WI38 (cell line): ENCODE measurements at regions not wholly inside any gene's neighbourhood (a gene's known extent, or its start where the extent isn't known, plus 50 kb on each side); places are given as distances from the start of the nearest gene placed in this dataset.

Experiments used
- H3K4me3 ChIP-seq: 2 replicates; pipeline ENCODE4 v1.5.1; 2011; ENCODE audit warnings: low read depth, mild to moderate bottlenecking, control low read depth, low read length
- TF ChIP-seq, protein P1 (sequence below): IDR thresholded peaks from 2 replicates; pipeline ENCODE4 v1.5.1; 2012; ENCODE audit warnings: low read depth, mild to moderate bottlenecking, control low read depth, low read length

DNA sequence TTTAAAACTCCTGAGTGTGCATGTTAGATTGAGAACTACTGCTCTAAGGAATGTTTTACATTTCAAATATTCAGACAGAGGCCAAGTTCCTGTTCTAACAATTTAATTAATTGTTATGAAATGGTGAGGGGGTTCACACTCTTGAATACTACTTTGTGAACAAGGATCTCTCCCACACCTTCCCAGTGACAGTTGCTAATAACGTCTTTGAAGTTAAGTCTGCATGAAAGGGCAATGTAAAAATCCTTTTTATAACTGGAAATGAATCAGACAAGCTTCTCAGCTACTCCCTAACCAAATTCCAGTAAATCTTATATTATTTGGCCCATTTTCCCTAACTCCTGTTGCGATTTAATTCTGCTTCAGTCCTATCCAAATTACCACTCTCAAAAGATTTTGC is 828.5 kb upstream of the ADAMTS5 start:
- TF ChIP-seq, protein P1, sequence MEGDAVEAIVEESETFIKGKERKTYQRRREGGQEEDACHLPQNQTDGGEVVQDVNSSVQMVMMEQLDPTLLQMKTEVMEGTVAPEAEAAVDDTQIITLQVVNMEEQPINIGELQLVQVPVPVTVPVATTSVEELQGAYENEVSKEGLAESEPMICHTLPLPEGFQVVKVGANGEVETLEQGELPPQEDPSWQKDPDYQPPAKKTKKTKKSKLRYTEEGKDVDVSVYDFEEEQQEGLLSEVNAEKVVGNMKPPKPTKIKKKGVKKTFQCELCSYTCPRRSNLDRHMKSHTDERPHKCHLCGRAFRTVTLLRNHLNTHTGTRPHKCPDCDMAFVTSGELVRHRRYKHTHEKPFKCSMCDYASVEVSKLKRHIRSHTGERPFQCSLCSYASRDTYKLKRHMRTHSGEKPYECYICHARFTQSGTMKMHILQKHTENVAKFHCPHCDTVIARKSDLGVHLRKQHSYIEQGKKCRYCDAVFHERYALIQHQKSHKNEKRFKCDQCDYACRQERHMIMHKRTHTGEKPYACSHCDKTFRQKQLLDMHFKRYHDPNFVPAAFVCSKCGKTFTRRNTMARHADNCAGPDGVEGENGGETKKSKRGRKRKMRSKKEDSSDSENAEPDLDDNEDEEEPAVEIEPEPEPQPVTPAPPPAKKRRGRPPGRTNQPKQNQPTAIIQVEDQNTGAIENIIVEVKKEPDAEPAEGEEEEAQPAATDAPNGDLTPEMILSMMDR, result no peak
- H3K4me3 ChIP-seq, result no peak overlapping the region

DNA sequence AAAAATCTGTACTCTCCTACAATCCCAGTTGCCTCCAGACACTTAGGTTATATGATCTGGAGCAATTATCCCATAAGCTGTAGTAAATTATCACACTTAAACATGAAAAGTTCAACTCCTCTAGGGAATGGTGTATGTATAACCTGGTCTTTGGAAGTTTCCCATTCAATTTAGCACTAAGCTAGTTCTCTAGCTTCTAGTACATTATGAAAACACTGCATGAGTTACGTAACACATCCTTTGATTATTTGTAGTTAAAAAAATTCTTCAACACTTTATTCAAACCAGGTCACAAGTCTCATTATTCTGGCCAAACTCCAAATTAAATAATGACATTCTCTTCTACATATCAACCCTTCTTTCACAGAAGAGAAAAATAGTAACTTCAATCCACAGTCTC is 827.0 kb upstream of the ADAMTS5 start:
- no peak overlapping the region for H3K4me3 ChIP-seq
- TF ChIP-seq, protein P1, result no peak

DNA sequence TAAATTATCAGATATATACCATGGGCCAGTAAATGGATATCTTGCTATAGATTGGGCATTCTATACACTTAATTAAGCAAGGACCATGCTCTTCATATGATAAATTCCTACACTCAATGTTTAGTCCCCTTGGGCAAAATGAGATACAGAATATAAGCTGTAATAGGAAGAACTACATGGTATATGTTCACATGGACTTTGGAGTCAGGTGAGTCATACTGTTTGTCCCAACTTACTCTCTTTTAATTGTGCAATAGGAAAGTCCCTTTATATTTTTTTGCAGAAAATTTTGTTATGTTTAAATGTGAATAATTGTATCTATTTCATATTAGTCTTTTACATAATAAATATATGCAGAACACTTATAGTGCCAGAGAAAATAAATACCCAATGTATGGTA is 820.2 kb upstream of the ADAMTS5 start:
- TF ChIP-seq, protein P1, result no peak
- no peak overlapping the region for H3K4me3 ChIP-seq

DNA sequence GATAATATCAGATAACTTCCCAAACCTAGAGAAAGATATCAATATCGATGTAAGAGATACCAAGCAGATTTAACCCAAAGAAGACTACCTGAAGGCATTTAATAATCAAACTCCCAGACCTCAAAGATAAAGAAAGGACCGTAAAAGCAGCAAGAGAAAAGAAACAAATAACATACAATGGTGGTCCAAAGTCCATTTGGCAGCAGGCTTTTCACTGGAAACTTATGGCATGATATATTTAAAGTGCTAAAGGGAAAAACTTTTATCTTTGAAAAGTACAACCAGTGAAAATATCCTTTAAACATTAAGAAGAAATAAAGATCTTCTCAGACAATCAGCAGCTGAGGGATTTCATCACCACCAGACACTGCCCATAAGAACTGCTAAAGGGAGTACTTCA is 812.7 kb upstream of the ADAMTS5 start:
- no peak overlapping the region for H3K4me3 ChIP-seq
- TF ChIP-seq, protein P1, result no peak

DNA sequence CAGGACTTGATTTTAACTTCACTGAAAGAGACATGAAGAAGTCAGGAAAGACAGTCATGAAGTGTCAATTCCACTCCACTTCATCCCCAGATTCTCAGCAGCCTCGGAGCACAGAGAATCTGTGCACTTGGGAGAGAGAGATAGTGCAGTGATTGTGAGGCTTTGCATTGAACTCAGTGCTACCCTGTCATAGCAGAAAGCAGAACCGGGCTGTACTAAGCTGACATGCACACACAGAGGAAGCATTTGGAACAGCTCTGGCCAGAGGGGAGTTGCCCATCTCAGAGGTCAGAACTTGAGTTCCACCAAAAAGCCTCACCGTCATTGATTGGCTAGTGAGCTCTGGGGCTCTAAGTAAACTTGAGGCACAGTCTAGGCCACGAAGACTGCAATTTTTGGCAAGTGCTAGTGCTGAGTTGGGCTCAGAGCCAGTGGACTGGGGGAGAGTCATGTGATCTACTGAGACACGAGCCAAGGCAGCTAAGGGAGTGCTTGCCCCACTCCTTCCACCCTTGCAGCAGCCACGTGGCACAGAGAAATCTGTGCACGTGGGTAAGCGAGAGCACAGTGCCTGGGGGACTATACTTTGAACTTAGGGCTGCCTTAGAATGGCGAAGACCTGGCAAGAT is 810.2 kb upstream of the ADAMTS5 start:
- H3K4me3 ChIP-seq, result no peak overlapping the region
- TF ChIP-seq, protein P1, result no peak

DNA sequence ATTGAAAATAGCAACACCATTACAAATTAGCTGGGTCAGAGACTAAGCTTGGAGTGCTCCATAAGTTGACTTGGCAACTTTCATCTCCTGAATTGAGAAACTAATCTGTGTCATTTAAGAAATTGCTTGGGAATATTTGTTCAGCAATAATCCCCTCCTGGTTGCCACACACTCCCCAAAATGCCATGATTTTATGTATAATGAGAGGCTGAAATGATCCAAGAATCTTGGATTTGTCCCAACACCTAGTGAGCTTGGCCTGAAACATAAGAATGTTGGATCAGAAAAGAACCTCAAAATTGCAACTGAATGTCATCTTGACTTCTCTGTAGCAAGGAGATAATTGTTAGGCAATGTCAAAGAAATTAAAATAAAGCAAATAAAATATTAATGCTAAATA is 805.9 kb upstream of the ADAMTS5 start:
- H3K4me3 ChIP-seq, result no peak overlapping the region
- TF ChIP-seq, protein P1, result no peak

DNA sequence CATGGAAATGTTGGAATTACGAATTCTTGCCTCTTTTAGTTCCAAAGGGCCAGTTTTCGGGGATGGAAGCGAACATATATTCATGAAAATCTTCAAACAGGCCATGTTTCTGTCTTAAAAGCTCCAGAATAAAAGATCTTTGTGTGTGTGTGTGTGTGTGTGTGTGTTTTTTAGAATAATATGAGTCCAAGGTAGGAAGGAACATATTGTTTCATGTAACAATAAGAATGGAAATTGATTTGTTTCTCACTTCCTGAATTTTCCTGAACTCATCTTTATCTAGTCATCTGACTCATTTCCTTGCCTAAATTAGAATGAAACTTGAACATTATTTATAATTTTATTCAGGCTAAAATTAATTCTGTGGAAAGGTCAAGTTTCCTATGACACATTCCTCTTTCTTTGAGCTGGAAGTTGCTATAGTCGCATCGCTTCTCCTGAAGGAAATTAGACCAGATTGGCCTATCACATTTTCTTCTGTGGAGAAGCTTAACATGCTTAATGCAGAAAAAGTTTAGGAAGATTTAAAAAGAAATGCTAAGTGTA is 805.1 kb upstream of the ADAMTS5 start:
- H3K4me3 ChIP-seq, result no peak overlapping the region
- TF ChIP-seq, protein P1, result no peak
